Ishikawa (cell line): ENCODE measurements at regions not wholly inside any gene's neighbourhood (a gene's known extent, or its start where the extent isn't known, plus 50 kb on each side); places are given as distances from the start of the nearest gene placed in this dataset.

ENCODE experiments used
- CEBPB ChIP-seq: IDR thresholded peaks from 2 replicates; pipeline ENCODE4 v1.6.1; 2012
- EP300 ChIP-seq: IDR thresholded peaks from 2 replicates; pipeline ENCODE4 v1.6.1; 2012; ENCODE audit warnings: borderline replicate concordance

GRCh38 chr10:120138689-120139088, 246.2 kb downstream of the SEC23IP start:
- TF ChIP-seq CEBPB (no peak), EP300 (no peak)
